OCI-LY7 (cell line): ENCODE measurements at regions not wholly inside any gene's neighbourhood (a gene's known extent, or its start where the extent isn't known, plus 50 kb on each side); places are given as distances from the start of the nearest gene placed in this dataset.

Source experiments
- BruUV-seq: library from RNA; stranded (reverse); fragments of 400-500 nt; replicated peaks from 2 replicates; lab custom pipeline; 2021; lab: Mats Ljungman, UMichigan
- CTCF ChIA-PET: fragments of 300-600 bp; sonication (Branson Sonifier 250); formaldehyde crosslinking; loops from one replicate; lab custom pipeline; 2022; ENCODE audit warnings: antibody characterized with exemption; ENCODE audit not compliant: unreplicated experiment; lab: Charles Lee
- POLR2A ChIA-PET: fragments of 300-600 bp; sonication (Branson Sonifier 250); formaldehyde crosslinking; loops from one replicate; lab custom pipeline; 2022; ENCODE audit warnings: antibody characterized with exemption; lab: Charles Lee
- DNase-seq: peaks from one replicate; pipeline ENCODE4 v3.0.0-alpha.2; 2015; ENCODE audit warnings: low spot score
- H2AFZ ChIP-seq: fragments of 200-600 bp; sonication (generic), shearing (Covaris generic); 2 replicates; pipeline ENCODE4 v1.6.1; 2014; ENCODE audit warnings: mild to moderate bottlenecking, antibody characterized with exemption, low read length, moderate library complexity
- H3K27ac ChIP-seq: fragments of 200-600 bp; sonication (generic); 2 replicates; pipeline ENCODE4 v1.5.1; 2014; ENCODE audit warnings: mixed run types, low read depth, mild to moderate bottlenecking, moderate library complexity, low read length, inconsistent platforms; ENCODE audit not compliant: poor library complexity, severe bottlenecking
- H3K36me3 ChIP-seq: fragments of 200-600 bp; sonication (generic); 2 replicates; pipeline ENCODE4 v1.6.1; 2014; ENCODE audit warnings: mild to moderate bottlenecking, antibody characterized with exemption, low read length, moderate library complexity, mixed read lengths; ENCODE audit not compliant: insufficient read depth
- H3K4me1 ChIP-seq: fragments of 200-600 bp; sonication (generic); 2 replicates; pipeline ENCODE4 v1.5.1; 2014; ENCODE audit warnings: mild to moderate bottlenecking, low read length; ENCODE audit not compliant: insufficient read depth, poor library complexity, severe bottlenecking
- H3K4me2 ChIP-seq: fragments of 200-600 bp; sonication (generic); 2 replicates; pipeline ENCODE4 v1.6.1; 2014; ENCODE audit warnings: mild to moderate bottlenecking, low read length
- H3K4me3 ChIP-seq: fragments of 200-600 bp; sonication (generic); 2 replicates; pipeline ENCODE4 v1.5.1; 2014; ENCODE audit warnings: mild to moderate bottlenecking, low read depth, low read length; ENCODE audit not compliant: poor library complexity, severe bottlenecking
- H3K79me2 ChIP-seq: fragments of 200-600 bp; sonication (generic); 2 replicates; pipeline ENCODE4 v1.6.1; 2016; ENCODE audit warnings: low read depth, mild to moderate bottlenecking, low read length, moderate library complexity, mixed read lengths; ENCODE audit not compliant: insufficient read depth
- H3K9me2 ChIP-seq: fragments of 200-600 bp; sonication (generic); 2 replicates; pipeline ENCODE4 v1.6.1; 2016; ENCODE audit warnings: mild to moderate bottlenecking, low read length, mixed read lengths; ENCODE audit not compliant: insufficient read depth
- H3K9me3 ChIP-seq: fragments of 200-600 bp; sonication (generic); 2 replicates; pipeline ENCODE4 v1.6.1; 2014; ENCODE audit warnings: mild to moderate bottlenecking, mixed run types, low read length, mixed read lengths
- H4K20me1 ChIP-seq: fragments of 200-600 bp; sonication (generic); 2 replicates; pipeline ENCODE4 v1.6.1; 2014; ENCODE audit warnings: mild to moderate bottlenecking, antibody characterized with exemption, low read length, moderate library complexity, mixed read lengths; ENCODE audit not compliant: insufficient read depth
- CTCF ChIP-seq: fragments of 200-600 bp; sonication (generic); conservative IDR thresholded peaks from 2 replicates; pipeline ENCODE4 v1.5.1; 2014; ENCODE audit warnings: mild to moderate bottlenecking, antibody characterized with exemption, low read length, moderate library complexity, mixed read lengths
- EZH2phosphoT487 ChIP-seq: fragments of 200-600 bp; sonication (generic); IDR thresholded peaks from 2 replicates; pipeline ENCODE4 v1.6.1; 2018; ENCODE audit warnings: low read depth, borderline replicate concordance, mild to moderate bottlenecking, mixed run types, antibody characterized with exemption, low read length, moderate library complexity, mixed read lengths
- intact Hi-C: fragments of 100-400 bp; cut with micrococcal nuclease; formaldehyde crosslinking; loops from one replicate; pipeline ENCODE4 v1.10.0; 2022; ENCODE audit not compliant: unreplicated experiment

DNA sequence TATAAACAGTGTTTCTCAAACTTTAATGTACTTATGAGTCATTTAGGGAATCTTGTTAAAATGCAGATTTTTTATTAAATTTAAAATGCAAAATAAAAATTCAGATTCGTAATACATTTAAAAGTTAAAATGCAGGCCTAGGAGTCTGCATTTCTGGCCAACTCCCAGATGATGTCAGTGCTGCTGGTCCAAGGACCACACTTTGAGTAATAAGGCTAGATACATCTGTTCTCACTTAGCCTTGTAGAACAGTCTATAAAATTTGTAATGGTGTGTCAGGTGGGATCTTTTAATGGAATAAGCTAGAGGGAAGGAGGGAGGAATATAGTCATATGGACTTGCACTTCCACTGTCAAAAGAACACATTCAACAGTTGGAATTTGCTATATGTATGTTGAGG lies 295.6 kb upstream of the BMP2 start:
- POLR2A ChIA-PET = no interaction called here
- Histone ChIP-seq H4K20me1 (no peaks in the 10 kb centered on the region), H3K79me2 (no peaks in the 10 kb centered on the region), H3K9me2 (no peaks in the 10 kb centered on the region), H3K4me3 (no peak overlapping the region), H2AFZ (no peak overlapping the region), H3K27ac (no peak overlapping the region), H3K4me1 (peaks cover 12% of the 10 kb centered on the region), H3K36me3 (no peaks in the 10 kb centered on the region), H3K4me2 (no peak overlapping the region), H3K9me3 (no peaks in the 10 kb centered on the region)
- no TSS peak for BruUV-seq
- no peak for DNase-seq
- TF ChIP-seq EZH2phosphoT487 (no peak), CTCF (no peak)
- CTCF ChIA-PET = no interaction called here
- intact Hi-C loops = no loop called here

- intact Hi-C loops = no loop called here
- Histone ChIP-seq H3K4me1 (peaks cover 12% of the 10 kb centered on the region), H3K27ac (no peak overlapping the region), H3K9me3 (no peaks in the 10 kb centered on the region), H3K9me2 (no peaks in the 10 kb centered on the region), H4K20me1 (no peaks in the 10 kb centered on the region), H2AFZ (no peak overlapping the region), H3K36me3 (no peaks in the 10 kb centered on the region), H3K4me2 (no peak overlapping the region), H3K79me2 (no peaks in the 10 kb centered on the region), H3K4me3 (no peak overlapping the region)
- CTCF ChIA-PET = no interaction called here
- no peak for TF ChIP-seq EZH2phosphoT487
- TF ChIP-seq CTCF = no peak
- no peak for DNase-seq
- no TSS peak for BruUV-seq
- POLR2A ChIA-PET = no interaction called here
Observed at GRCh38 chr20:6471110-6471647, 296.3 kb upstream of the BMP2 start.

- Histone ChIP-seq H3K4me2 (no peak overlapping the region), H3K27ac (no peak overlapping the region), H2AFZ (no peak overlapping the region), H4K20me1 (no peaks in the 10 kb centered on the region), H3K9me3 (no peaks in the 10 kb centered on the region), H3K9me2 (no peaks in the 10 kb centered on the region), H3K79me2 (no peaks in the 10 kb centered on the region), H3K4me3 (no peak overlapping the region), H3K4me1 (peaks cover 12% of the 10 kb centered on the region), H3K36me3 (no peaks in the 10 kb centered on the region)
- CTCF ChIA-PET = no interaction called here
- TF ChIP-seq EZH2phosphoT487 (no peak), CTCF (no peak)
- DNase-seq = no peak
- intact Hi-C loops = no loop called here
- BruUV-seq = no TSS peak
- POLR2A ChIA-PET = no interaction called here
Observed at GRCh38 chr20:6469695-6470094, 297.8 kb upstream of the BMP2 start.
